CD14-positive monocyte (primary cell): ENCODE measurements at regions not wholly inside any gene's neighbourhood (a gene's known extent, or its start where the extent isn't known, plus 50 kb on each side); places are given as distances from the start of the nearest gene placed in this dataset.

Experiments
- DNase-seq, 3 donors: peaks; one replicate each; pipeline ENCODE4 v3.0.0-alpha.2; 2011 to 2022
- H2AFZ ChIP-seq: 2 replicates; pipeline ENCODE4 v1.6.0; 2012; ENCODE audit warnings: mild to moderate bottlenecking, low read depth, low read length, inconsistent platforms; ENCODE audit not compliant: insufficient read depth, poor library complexity, severe bottlenecking
- H3K27ac ChIP-seq, 2 donors: 1 replicate in 1 of 2; 2 replicates in 1 of 2; pipeline ENCODE4 v1.5.1; 2012 to 2013; ENCODE audit warnings: low read length in 2 of 2, control low read depth in 1 of 2, inconsistent platforms in 1 of 2, low read depth in 1 of 2, mild to moderate bottlenecking in 1 of 2
- H3K27me3 ChIP-seq, 2 donors: one replicate each; pipeline versions ENCODE4 v1.6.0 to v1.6.1; 2011 to 2013; ENCODE audit warnings: low read length in 2 of 2; ENCODE audit not compliant: control insufficient read depth in 2 of 2, insufficient read depth in 2 of 2
- H3K36me3 ChIP-seq, 2 donors: replicated peaks in 1 of 2; 1 replicate in 1 of 2; 2 replicates in 1 of 2; pipeline versions ENCODE4 v1.5.1 to v1.6.1; 2012 to 2013; ENCODE audit warnings: low read length in 2 of 2, control low read depth in 1 of 2, inconsistent platforms in 1 of 2, mild to moderate bottlenecking in 1 of 2; ENCODE audit not compliant: insufficient read depth in 2 of 2, control insufficient read depth in 1 of 2
- H3K4me1 ChIP-seq, 2 donors: 1 replicate in 1 of 2; 2 replicates in 1 of 2; pipeline versions ENCODE4 v1.5.1 to v1.6.1; 2012 to 2013; ENCODE audit warnings: low read length in 2 of 2, control low read depth in 1 of 2, inconsistent platforms in 1 of 2, mild to moderate bottlenecking in 1 of 2, moderate library complexity in 1 of 2; ENCODE audit not compliant: insufficient read depth in 2 of 2, control insufficient read depth in 1 of 2
- H3K4me2 ChIP-seq: replicated peaks from 2 replicates; pipeline ENCODE3; 2012; ENCODE audit warnings: low read length, moderate library complexity, mild to moderate bottlenecking; ENCODE audit not compliant: poor library complexity, severe bottlenecking; ENCODE audit errors: extremely low read depth
- H3K4me3 ChIP-seq, 3 experiments: fragments of 200-600 bp in 1 of 3; sonication (generic) in 1 of 3; replicated peaks in 1 of 3; 1 replicate in 2 of 3; 2 replicates in 1 of 3; pipeline ENCODE4 v1.5.1; 2011 to 2013; ENCODE audit warnings: low read length in 3 of 3, mild to moderate bottlenecking in 3 of 3, control low read depth in 2 of 3, low read depth in 2 of 3, inconsistent platforms in 1 of 3, moderate library complexity in 1 of 3
- H3K79me2 ChIP-seq: 2 replicates; pipeline ENCODE4 v1.6.0; 2012; ENCODE audit warnings: mild to moderate bottlenecking, control low read depth, inconsistent platforms, low read length, moderate library complexity; ENCODE audit not compliant: insufficient read depth
- H3K9ac ChIP-seq: 2 replicates; pipeline ENCODE4 v1.6.0; 2017; ENCODE audit warnings: low read length, mild to moderate bottlenecking; ENCODE audit not compliant: insufficient read depth, poor library complexity, severe bottlenecking
- H3K9me3 ChIP-seq, 2 donors: replicated peaks in 1 of 2; 1 replicate in 1 of 2; 2 replicates in 1 of 2; pipeline versions ENCODE4 v1.5.1 to v1.6.1; 2012 to 2013; ENCODE audit warnings: low read length in 2 of 2, control low read depth in 1 of 2; ENCODE audit not compliant: control insufficient read depth in 1 of 2, insufficient read depth in 1 of 2
- H4K20me1 ChIP-seq: 2 replicates; pipeline ENCODE4 v1.6.0; 2012; ENCODE audit warnings: mild to moderate bottlenecking, low read length, control low read depth, moderate library complexity; ENCODE audit not compliant: insufficient read depth
- H3K27ac Mint-ChIP-seq, 7 donors: one replicate each; pipeline ENCODE4 v1.8.0; 2020; ENCODE audit warnings: mild to moderate bottlenecking in 7 of 7, mixed read lengths in 7 of 7, moderate library complexity in 6 of 7, inconsistent platforms in 2 of 7
- H3K27me3 Mint-ChIP-seq, 3 donors: one replicate each; pipeline ENCODE4 v1.8.0; 2021 to 2022; ENCODE audit warnings: low read depth in 3 of 3, mild to moderate bottlenecking in 3 of 3, mixed read lengths in 3 of 3, moderate library complexity in 3 of 3, inconsistent platforms in 1 of 3
- H3K36me3 Mint-ChIP-seq, 2 donors: one replicate each; pipeline ENCODE4 v1.8.0; 2020; ENCODE audit warnings: mixed read lengths in 2 of 2, inconsistent platforms in 1 of 2, mild to moderate bottlenecking in 1 of 2
- H3K4me1 Mint-ChIP-seq: one replicate; pipeline ENCODE4 v1.8.0; 2020; ENCODE audit warnings: mild to moderate bottlenecking, mixed read lengths
- H3K4me3 Mint-ChIP-seq, 2 donors: one replicate each; pipeline ENCODE4 v1.8.0; 2020; ENCODE audit warnings: mild to moderate bottlenecking in 2 of 2, mixed read lengths in 2 of 2, moderate library complexity in 1 of 2
- H3K9me3 Mint-ChIP-seq, 7 donors: one replicate each; pipeline ENCODE4 v1.8.0; 2020 to 2022; ENCODE audit warnings: mixed read lengths in 7 of 7, mild to moderate bottlenecking in 6 of 7, moderate library complexity in 6 of 7, inconsistent platforms in 2 of 7
- WGBS: methylation state at CpG from one replicate; pipeline ENCODE4 v1.1.5; 2013; ENCODE audit warnings: missing lambda C conversion rate; ENCODE audit not compliant: insufficient coverage; 5-methylcytosine and 5-hydroxymethylcytosine counted together
- intact Hi-C, 2 donors: fragments of 100-400 bp; cut with micrococcal nuclease; formaldehyde crosslinking; loops; one replicate each; pipeline versions ENCODE4 v1.15.0 to v1.15.1; 2023
- TF ChIP-seq, protein P1 (sequence below): fragments of 200-600 bp; IDR thresholded peaks from one replicate; pipeline ENCODE4 v1.8.0; 2022; ENCODE audit warnings: antibody characterized with exemption, mild to moderate bottlenecking

DNA sequence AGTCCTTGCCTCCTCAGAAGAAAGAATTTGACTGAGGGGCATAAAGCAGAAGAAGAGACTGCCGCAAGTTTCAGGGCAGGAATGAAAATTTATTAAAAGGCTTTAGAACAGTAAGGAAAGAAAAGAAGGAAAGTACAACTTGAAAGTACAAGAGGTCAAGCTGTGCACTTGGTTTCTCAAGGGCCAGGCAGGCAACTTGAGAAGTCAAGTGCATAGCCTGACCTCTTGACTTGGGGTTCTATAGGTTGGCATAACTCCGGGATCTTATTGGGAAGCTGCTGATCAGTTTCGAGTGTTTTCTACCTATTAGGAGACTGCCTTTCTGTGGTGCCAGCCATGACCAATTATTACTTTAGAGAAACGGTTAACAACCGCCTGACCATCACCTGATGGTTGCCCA is 237.0 kb upstream of the RGS17 start:
- no peak overlapping the region for H3K4me3 Mint-ChIP-seq
- peaks cover 0 to 10% (median 6%) of the 10 kb centered on the region in 7 donors for H3K9me3 Mint-ChIP-seq
- WGBS, result 100% methylated on average over 1 of the region's 5 CpGs

DNA sequence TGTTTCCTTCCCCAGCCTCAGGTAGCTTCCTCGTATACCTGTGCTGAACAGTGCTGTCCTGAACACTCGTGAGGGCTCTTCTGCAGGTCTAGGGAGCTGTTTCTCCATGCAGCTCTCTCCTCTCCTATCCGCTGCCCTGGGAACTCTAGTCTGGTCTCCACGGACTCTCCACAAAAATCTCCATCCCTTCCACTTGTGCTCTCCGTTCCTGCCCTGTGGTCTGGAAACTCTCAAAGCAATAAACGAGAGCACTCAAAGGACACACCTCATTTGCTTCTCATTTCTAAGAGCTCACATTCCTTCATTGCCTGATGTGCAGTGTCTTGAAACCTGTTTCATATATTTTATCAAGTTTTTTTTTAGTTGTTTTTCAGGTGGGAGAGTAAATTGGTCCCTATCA is 235.9 kb upstream of the RGS17 start:
- Mint-ChIP-seq H3K27ac (no peak overlapping the region), H3K9me3 (peaks cover 0 to 10% (median 6%) of the 10 kb centered on the region in 7 donors), H3K36me3 (no peaks in the 10 kb centered on the region), H3K4me1 (no peaks in the 10 kb centered on the region), H3K27me3 (no peaks in the 10 kb centered on the region), H3K4me3 (no peak overlapping the region)
- Histone ChIP-seq H3K27ac (no peak overlapping the region), H3K79me2 (no peaks in the 10 kb centered on the region), H3K9ac (no peak overlapping the region), H3K4me1 (no peaks in the 10 kb centered on the region), H3K4me3 (no peak overlapping the region), H3K36me3 (no peaks in the 10 kb centered on the region), H3K9me3 (peaks cover 0 to 13% of the 10 kb centered on the region in 2 donors), H3K27me3 (no peaks in the 10 kb centered on the region), H3K4me2 (no peak overlapping the region), H2AFZ (no peak overlapping the region), H4K20me1 (no peaks in the 10 kb centered on the region)
- TF ChIP-seq, protein P1, sequence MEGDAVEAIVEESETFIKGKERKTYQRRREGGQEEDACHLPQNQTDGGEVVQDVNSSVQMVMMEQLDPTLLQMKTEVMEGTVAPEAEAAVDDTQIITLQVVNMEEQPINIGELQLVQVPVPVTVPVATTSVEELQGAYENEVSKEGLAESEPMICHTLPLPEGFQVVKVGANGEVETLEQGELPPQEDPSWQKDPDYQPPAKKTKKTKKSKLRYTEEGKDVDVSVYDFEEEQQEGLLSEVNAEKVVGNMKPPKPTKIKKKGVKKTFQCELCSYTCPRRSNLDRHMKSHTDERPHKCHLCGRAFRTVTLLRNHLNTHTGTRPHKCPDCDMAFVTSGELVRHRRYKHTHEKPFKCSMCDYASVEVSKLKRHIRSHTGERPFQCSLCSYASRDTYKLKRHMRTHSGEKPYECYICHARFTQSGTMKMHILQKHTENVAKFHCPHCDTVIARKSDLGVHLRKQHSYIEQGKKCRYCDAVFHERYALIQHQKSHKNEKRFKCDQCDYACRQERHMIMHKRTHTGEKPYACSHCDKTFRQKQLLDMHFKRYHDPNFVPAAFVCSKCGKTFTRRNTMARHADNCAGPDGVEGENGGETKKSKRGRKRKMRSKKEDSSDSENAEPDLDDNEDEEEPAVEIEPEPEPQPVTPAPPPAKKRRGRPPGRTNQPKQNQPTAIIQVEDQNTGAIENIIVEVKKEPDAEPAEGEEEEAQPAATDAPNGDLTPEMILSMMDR, result no peak
- intact Hi-C loops, result no loop called here
- WGBS, result 79% methylated on average over 5 of the region's 6 CpGs
- DNase-seq, result no peak

More for the DNA sequence above, 237.0 kb upstream of the RGS17 start:
- TF ChIP-seq, protein P1, result no peak
- H4K20me1 ChIP-seq, result no peaks in the 10 kb centered on the region
- no peaks in the 10 kb centered on the region for H3K4me1 Mint-ChIP-seq
- no peaks in the 10 kb centered on the region for H3K27me3 Mint-ChIP-seq
- no peak overlapping the region for H3K4me3 ChIP-seq
- peak overlapping the region in 1 of 7 donors; percentile 16 for H3K27ac Mint-ChIP-seq
- H2AFZ ChIP-seq, result no peak overlapping the region
- DNase-seq, result no peak
- no peak overlapping the region for H3K4me2 ChIP-seq
- no peaks in the 10 kb centered on the region for H3K36me3 ChIP-seq
- no peaks in the 10 kb centered on the region for H3K4me1 ChIP-seq
- intact Hi-C loops, result no loop called here
- no peaks in the 10 kb centered on the region for H3K79me2 ChIP-seq
- H3K9ac ChIP-seq, result no peak overlapping the region
- H3K36me3 Mint-ChIP-seq, result no peaks in the 10 kb centered on the region
- H3K27me3 ChIP-seq, result no peaks in the 10 kb centered on the region
- H3K27ac ChIP-seq, result no peak overlapping the region
- H3K9me3 ChIP-seq, result peaks cover 0 to 13% of the 10 kb centered on the region in 2 donors
